ENCODE measurements at regions not wholly inside any gene's neighbourhood (a gene's known extent, or its start where the extent isn't known, plus 50 kb on each side); places are given as distances from the start of the nearest gene placed in this dataset.
"Not testable (repeated sequence)": the region's sequence is repeated elsewhere in the genome, so short reads cannot be mapped to it uniquely, and the experiment has no call there.

DNA sequence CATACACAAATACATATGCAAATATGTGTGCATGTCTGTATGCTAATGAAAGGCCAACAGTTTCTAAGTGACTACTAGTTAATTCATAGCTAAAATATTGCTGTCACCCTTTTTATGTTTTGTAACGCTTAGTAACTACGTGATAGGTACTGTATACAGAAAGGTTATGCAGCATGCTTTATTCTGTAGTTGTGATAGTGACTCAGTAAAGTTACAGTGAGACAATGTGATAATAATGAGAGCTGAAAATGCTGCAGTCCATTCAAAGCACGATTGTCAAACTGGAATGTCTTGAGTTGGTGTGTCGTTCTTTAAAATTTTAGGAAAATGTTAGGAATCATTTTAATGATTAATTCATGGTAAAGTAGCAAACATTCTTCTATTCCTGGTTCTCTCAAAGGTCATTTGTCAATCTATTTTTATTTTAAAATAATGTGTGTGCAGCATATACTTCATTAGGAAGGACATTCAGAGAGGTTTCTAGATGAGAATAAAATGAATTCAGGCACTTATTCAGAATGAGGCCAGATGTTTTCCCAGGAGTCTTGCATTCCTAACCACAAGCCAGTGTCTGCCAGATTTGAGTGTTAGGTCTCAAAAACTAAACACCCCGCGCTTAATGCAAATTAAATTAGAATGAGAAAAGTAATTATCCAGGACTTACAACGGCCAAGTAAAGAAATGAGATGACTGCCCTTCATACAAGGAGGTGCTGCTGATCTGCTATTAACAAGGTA is 408.8 kb upstream of the FZD8 start:
- DNase-seq (ENCODE audit: low spot score) = no peak

- no peak for DNase-seq (ENCODE audit: low spot score)
Measured at GRCh38 chr10:36048780-36049179, 406.7 kb upstream of the FZD8 start.

DNA sequence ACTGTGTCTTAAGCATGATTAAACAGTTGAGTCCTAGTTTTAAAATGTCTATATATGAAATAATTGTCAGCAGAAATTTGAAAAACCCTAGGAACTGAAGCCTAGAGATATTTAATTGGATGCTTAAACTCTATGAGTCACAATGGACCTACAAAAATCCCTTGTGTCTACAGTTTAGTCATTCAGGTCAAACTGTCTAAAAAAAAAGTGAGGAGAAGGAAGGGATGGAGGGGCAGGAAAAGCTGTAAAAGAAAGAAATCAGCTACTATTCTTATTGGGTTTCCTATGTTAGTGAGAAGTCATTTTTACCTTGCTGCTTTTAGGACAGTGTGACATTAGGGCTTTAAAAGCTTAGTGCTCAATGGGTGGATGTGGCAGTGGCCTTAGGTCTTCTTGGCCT is 406.1 kb upstream of the FZD8 start:
- DNase-seq (ENCODE audit: low spot score) = no peak

GRCh38 chr10:36042135-36042534 is 400.0 kb upstream of the FZD8 start:
- no peak for DNase-seq (ENCODE audit: low spot score)

GRCh38 chr10:36038316-36038955 is 396.3 kb upstream of the FZD8 start:
- no peak for DNase-seq (ENCODE audit: low spot score)

DNA sequence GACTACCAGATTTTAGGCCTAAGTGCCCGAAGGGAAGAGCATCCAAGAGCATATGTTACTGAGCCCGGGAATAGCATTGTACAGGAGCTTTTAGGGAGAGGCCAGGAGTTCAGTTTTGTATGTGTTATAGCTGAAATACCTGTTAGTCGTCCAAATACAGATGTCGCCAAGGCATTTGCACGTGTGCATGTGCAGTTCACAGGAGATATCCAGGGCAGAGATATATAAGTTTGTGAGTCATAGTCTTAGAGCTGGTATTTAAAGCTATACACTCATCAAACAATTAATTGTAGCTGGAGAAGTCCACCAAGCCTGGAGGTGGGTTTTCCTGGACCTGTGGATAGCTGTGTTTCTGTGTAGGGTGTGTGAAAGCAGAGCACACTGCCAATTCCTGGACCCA is 394.0 kb upstream of the FZD8 start:
- no peak for DNase-seq (ENCODE audit: low spot score)

- DNase-seq (ENCODE audit: low spot score) = no peak
Measured at GRCh38 chr10:36033808-36034207, 391.7 kb upstream of the FZD8 start.

- no peak for DNase-seq (ENCODE audit: low spot score)
Measured at GRCh38 chr10:36030516-36030915, 388.4 kb upstream of the FZD8 start.

DNA sequence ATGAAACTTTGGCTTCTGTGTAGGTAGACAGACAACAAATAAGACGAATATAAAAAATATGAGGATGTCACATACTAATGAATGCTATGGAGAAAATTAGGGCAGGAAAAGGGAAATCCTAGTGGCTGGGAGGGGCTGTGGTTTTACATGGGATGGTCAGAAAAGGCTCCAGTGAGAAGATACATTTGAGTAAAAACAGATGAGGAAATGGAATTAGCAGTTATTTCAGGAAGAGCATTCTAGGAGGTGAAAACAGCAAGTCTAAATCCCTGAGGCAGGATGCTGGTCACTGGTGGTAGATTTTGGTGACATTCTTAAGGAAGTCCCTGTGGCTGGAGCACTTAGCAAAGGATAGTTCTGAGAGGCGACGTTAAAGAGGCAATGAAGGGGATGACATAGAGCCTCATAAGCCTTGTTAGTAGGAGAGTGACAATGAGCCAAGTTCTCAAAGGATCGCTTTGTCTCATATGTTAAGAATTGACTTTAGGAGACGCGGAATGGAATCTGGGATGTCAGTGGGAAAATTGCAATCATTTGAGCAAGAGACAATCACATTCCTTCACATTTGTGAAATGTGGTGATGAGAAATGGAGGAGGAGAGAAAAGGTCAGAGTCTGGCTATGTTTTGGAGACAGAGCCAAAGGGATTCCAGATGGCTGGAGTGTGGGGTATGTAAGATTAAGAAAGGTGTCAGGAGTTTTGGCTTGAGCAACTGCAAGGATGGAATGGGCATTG is 384.7 kb upstream of the FZD8 start:
- DNase-seq (ENCODE audit: low spot score) = no peak

- no peak for DNase-seq (ENCODE audit: low spot score)
Measured at GRCh38 chr10:36026081-36026480, 384.0 kb upstream of the FZD8 start.

- DNase-seq (ENCODE audit: low spot score) = no peak
Measured at GRCh38 chr10:36023939-36024338, 381.8 kb upstream of the FZD8 start.

- DNase-seq (ENCODE audit: low spot score) = no peak
Measured at GRCh38 chr10:36021096-36021495, 379.0 kb upstream of the FZD8 start.

DNA sequence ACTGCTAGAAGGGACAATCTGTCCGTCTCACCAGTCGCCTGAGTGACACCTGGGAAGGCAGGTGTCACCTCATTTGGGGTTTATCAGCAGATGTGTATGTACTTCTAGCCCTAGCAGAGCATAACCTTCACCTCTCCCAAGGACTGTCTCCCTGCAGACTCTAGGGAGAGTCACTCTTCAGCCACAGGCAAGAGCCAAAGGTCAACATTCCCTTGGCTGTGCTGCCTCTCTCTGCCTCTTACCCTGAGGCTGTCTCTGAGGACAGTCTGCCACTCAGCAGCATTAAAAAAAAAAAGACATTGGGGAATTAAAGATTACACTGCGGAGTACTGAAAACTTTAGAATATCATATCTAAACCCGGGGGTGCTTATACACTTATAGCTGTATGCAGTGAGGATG is 377.7 kb upstream of the FZD8 start:
- no peak for DNase-seq (ENCODE audit: low spot score)

DNA sequence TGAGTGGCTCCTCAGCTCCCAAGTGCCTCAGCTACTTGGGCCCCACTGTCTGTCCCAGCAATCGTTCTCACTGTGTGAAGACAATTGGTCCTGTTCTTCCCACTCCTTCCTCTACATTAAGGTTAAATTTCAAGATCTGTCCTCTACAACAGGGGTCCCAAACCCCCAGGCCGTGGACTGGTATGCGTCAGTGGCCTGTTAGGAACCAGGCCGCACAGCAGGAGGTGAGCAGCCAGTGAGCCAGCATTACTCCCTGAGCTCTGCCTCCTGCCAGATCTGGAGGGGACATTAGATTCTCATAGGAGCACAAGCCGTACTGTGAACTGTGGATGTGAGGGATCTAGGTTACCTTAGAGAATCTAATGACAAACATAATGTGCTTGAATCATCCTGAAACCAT is 376.9 kb upstream of the FZD8 start:
- no peak for DNase-seq (ENCODE audit: low spot score)

- DNase-seq (ENCODE audit: low spot score) = no peak
Measured at GRCh38 chr10:36017137-36017536, 375.0 kb upstream of the FZD8 start.

DNA sequence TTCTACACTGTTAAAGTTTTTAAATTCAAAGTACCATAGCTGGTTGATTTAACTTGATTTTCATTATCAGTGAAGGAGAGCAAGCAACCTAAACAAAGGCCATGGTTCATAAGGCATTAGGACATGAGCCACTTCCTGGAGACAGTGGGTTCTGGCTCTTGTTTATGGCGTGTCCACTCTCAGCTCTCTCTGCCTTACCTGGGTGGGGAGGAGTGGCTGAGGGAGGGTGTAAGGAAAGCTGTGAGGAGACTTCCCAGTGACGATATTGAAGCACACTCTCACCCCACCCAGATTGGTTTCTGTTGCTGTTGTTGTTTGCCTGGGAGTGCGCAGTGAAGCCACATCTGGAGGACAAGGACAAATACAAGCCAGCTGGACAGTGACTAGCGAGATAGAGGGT is 365.3 kb upstream of the FZD8 start:
- DNase-seq (ENCODE audit: low spot score) = no peak

GRCh38 chr10:36003688-36004087 is 361.6 kb upstream of the FZD8 start:
- DNase-seq (ENCODE audit: low spot score) = no peak

DNA sequence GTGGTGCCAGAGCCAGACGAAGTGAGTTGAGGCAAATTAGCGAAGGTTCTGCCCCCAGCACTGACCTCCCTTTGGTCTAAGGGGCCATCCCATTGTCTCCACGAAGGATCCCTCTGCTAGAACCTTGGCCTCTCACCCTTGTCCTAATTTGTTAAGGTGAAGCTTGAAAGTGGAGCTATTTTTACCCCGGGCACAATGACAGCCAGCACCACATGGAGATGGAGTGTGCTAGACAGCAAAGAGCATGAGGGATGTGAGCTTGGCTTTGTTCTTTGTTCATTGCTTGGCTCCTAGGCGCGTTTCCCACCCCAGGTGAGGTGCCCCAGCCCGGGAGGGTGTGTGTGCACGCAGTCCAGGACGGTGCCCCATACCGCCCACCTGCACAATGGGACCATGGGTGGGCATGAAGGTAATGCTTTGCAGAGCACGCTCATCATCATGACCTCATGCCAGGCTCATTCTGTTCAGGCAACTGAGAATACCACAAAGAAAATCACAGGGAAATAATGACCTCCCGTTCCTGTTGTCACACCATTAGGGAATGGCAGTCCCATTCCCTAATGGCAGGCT is 361.0 kb upstream of the FZD8 start:
- no peak for DNase-seq (ENCODE audit: low spot score)

DNA sequence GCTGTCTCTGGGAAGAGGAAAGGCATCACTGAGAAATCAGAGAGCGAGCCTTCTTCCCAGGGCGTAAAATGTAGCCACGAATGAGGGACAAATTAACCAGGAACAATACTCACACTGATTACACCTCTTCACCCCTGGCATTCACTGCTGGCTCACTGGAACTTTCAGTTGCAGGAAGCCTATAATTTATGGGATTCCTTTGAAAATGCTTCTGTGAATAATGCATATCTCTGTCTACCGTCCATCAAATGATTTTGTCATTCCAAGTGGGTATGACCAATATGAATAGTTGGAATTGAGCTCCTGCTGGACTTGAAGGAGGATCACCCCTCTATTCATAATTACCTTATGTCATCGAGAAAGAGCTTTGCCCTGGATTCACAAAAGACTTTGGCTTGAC is 360.3 kb upstream of the FZD8 start:
- DNase-seq (ENCODE audit: low spot score) = no peak

DNA sequence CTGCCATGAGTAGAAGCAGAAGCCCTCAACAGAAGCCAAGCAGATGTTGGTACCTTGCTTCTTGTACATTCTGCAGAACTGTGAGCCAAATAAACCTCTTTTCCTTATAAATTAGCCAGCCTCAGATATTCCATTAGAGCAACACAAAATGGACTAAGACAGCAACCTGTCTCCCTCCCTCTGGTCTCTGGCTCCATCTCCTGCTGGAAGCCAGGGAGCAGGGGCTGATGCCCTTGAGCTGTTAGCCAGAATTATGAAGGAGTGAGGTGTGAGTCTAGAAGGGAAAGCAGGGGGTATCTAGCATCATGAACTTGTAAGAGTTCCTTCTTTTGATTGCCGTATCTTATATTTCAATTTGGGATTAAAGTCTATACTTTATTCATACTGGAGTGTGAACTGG is 358.7 kb upstream of the FZD8 start:
- not testable (repeated sequence) for DNase-seq (ENCODE audit: low spot score)

DNA sequence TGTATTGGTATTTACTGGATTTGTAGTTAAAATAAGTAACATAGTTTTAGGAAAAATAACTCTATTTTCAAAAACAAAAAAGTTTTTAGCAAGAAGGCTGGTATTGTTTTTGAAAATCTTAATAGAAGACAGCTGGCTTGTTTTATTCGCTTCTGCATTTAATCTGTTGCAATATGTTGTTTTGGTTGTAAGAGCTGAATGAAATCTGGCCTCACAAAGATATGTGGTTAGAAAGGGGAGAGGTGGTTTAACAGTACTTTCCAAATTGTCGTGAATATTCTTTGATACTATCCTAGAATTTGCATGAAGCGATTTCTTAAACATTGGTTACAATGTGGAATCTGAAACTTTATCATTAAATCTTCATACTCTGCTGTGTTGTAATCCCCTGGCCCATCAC is 355.9 kb upstream of the FZD8 start:
- DNase-seq (ENCODE audit: low spot score) = no peak

DNA sequence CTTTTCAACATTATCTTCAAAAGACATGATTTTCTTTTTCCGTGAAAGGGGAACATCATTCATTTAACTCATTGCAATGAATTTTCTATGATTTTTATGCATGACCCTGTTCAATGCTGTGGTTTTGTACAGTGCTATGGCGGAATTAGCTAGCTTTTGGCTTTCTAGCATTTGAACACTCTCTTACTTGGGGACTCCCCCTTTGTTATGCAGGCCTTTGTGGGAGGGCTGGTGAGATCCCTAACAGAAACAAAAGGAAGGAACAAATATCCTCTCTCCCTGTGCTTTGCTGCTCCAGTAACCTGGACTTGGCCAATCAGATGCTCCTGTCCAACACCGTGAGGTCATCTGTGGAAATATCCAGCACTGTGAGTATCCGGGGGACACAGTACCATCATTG is 353.4 kb upstream of the FZD8 start:
- DNase-seq (ENCODE audit: low spot score) = no peak

Measured in cerebellar cortex (tissue), 1 donor.